Non-pigmented ciliary epithelial cell (primary cell): ENCODE measurements at regions not wholly inside any gene's neighbourhood (a gene's known extent, or its start where the extent isn't known, plus 50 kb on each side); places are given as distances from the start of the nearest gene placed in this dataset.

Source experiments
- DNase-seq: peaks from one replicate; pipeline ENCODE4 v3.0.0-alpha.2; 2010; ENCODE audit warnings: low read depth

DNA sequence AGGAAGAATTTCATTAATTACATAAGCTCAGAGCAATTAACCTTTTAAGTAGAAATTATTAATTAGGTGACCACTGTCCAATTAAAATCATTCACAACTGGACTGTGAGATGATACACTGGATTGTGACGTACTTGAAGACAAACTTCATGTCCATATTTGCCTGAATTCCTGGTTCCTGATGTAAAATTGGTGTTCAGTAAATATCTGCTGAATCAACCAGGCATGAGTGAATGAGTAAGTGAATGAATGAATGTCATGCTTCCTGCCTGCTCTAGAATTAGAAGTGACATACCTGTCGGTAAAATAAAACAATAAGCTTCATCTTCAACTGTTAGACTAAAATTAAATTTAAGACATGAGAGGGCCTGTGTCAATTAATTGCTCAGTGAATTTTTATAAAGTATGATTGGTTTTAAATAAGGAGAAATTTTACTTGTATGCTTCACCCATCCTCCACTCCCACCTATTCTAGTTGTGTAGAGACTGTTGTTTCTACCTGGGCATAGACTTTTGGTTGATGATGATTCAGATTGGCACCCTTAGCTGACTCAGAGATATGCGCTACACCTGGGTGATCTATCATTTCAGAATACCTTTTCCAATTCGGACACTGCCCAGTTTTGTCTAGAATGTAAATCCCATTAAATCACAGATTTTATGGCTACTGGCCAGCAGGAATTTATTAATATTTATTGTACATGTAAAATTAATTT is 56.9 kb upstream of the PTGS2 start:
- no peak for DNase-seq

DNA sequence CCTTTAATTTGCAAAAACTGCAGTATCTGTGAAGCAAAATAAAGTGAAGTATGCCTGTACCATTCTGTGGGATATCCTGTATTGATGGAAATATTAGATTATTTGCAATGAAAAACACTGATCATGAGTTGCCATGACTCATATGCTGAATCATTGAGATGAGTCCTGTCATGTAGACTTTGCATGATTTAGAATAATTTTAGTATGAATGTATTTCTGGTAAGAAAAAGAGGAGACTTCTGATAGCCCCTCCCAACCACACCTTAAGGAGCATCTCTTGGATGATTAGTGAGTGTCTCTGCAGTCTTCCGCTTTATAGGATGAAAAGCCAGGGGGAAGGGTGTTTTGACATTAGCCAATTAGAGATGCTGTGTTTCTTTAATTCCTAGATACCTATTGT is 55.2 kb upstream of the PTGS2 start:
- DNase-seq = no peak

DNA sequence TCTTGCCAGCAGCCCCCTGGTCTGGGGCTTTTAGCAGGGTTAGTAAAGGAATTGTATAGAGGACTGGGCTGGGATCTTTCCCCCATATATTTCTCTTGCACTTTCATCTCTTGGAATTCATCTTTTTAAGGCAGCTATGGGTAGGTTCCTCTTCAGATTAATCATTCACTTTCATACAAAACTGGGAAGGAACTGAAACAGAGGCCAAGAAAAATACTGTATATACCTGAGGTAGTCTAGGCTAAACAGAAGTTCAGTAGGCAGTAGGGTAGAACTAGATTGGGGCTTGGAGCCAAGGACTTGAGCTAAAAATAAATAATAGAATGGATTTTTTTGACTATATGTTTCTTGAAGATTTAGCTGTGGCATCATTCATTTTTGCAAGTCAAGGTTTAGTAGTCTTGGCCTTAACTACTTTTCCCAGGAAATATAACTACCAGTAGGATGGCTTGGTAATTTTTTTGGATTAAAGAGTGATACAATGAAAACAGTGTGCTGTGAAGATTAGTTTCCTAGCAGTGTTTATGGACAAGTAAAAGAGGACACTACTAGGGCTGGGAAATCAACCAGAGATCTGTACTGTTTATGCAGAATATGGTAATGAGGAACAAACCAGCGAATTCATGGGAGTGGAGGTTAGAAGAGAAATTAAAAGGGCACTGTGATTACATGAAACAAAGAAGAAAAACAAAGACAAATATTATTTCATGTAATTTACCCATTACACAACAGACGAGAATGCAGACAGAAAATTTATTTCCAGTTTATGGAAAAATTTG is 50.9 kb upstream of the PTGS2 start:
- no peak for DNase-seq
